Glutamatergic neuron (in vitro differentiated cells): ENCODE measurements at regions not wholly inside any gene's neighbourhood (a gene's known extent, or its start where the extent isn't known, plus 50 kb on each side); places are given as distances from the start of the nearest gene placed in this dataset.
"Not testable (repeated sequence)": the region's sequence is repeated elsewhere in the genome, so short reads cannot be mapped to it uniquely, and the experiment has no call there.

Experiments used
- DNase-seq: peaks from one replicate; pipeline ENCODE4 v3.0.0; 2022
- H3K27ac Mint-ChIP-seq: one replicate; pipeline ENCODE4 v1.8.0; 2020; ENCODE audit warnings: mild to moderate bottlenecking, mixed read lengths, inconsistent platforms; ENCODE audit not compliant: unreplicated experiment
- H3K27me3 Mint-ChIP-seq: one replicate; pipeline ENCODE4 v1.8.0; 2020; ENCODE audit warnings: mild to moderate bottlenecking, moderate library complexity, mixed read lengths, inconsistent platforms; ENCODE audit not compliant: unreplicated experiment
- H3K36me3 Mint-ChIP-seq: one replicate; pipeline ENCODE4 v1.8.0; 2020; ENCODE audit warnings: mild to moderate bottlenecking, mixed read lengths, inconsistent platforms; ENCODE audit not compliant: unreplicated experiment
- H3K4me1 Mint-ChIP-seq: one replicate; pipeline ENCODE4 v1.8.0; 2020; ENCODE audit warnings: mild to moderate bottlenecking, low read depth, mixed read lengths, inconsistent platforms; ENCODE audit not compliant: unreplicated experiment
- H3K4me3 Mint-ChIP-seq: one replicate; pipeline ENCODE4 v1.8.0; 2020; ENCODE audit warnings: mild to moderate bottlenecking, mixed read lengths, inconsistent platforms; ENCODE audit not compliant: unreplicated experiment
- H3K9me3 Mint-ChIP-seq: one replicate; pipeline ENCODE4 v1.8.0; 2020; ENCODE audit warnings: mild to moderate bottlenecking, moderate library complexity, mixed read lengths, inconsistent platforms; ENCODE audit not compliant: unreplicated experiment
- CTCF ChIP-seq: fragments of 200-600 bp; sonication (generic); IDR thresholded peaks from one replicate; pipeline ENCODE4 v1.5.0; 2021; ENCODE audit not compliant: partially characterized antibody, unreplicated experiment

GRCh38 chr11:21710809-21711208 is 482.1 kb upstream of the ANO5 start:
- TF ChIP-seq CTCF, result no peak
- H3K27ac Mint-ChIP-seq, result no peak overlapping the region
- no peaks in the 10 kb centered on the region for H3K36me3 Mint-ChIP-seq
- H3K4me3 Mint-ChIP-seq, result no peak overlapping the region
- no peak for DNase-seq
- H3K9me3 Mint-ChIP-seq, result no peaks in the 10 kb centered on the region
- H3K27me3 Mint-ChIP-seq, result peaks cover 7% of the 10 kb centered on the region
- H3K4me1 Mint-ChIP-seq, result no peaks in the 10 kb centered on the region

- Mint-ChIP-seq H3K4me3 (no peak overlapping the region), H3K36me3 (no peaks in the 10 kb centered on the region), H3K27me3 (peaks cover 7% of the 10 kb centered on the region), H3K4me1 (no peaks in the 10 kb centered on the region), H3K9me3 (no peaks in the 10 kb centered on the region), H3K27ac (no peak overlapping the region)
- DNase-seq, result no peak
- no peak for TF ChIP-seq CTCF
Measured at GRCh38 chr11:21711341-21711740, 481.5 kb upstream of the ANO5 start.

- no peaks in the 10 kb centered on the region for H3K27me3 Mint-ChIP-seq
- no peaks in the 10 kb centered on the region for H3K4me1 Mint-ChIP-seq
- no peak overlapping the region for H3K27ac Mint-ChIP-seq
- TF ChIP-seq CTCF, result no peak
- peaks cover under 1% of the 10 kb centered on the region for H3K36me3 Mint-ChIP-seq
- no peak for DNase-seq
- peaks cover 3% of the 10 kb centered on the region for H3K9me3 Mint-ChIP-seq
- H3K4me3 Mint-ChIP-seq, result no peak overlapping the region
Measured at GRCh38 chr11:21723678-21724077, 469.2 kb upstream of the ANO5 start.

- Mint-ChIP-seq H3K27me3 (no peaks in the 10 kb centered on the region), H3K27ac (no peak overlapping the region), H3K9me3 (peaks cover 6% of the 10 kb centered on the region), H3K4me1 (no peaks in the 10 kb centered on the region), H3K4me3 (no peak overlapping the region), H3K36me3 (peaks cover 5% of the 10 kb centered on the region)
- TF ChIP-seq CTCF, result no peak
- DNase-seq, result no peak
Measured at GRCh38 chr11:21727102-21727501, 465.8 kb upstream of the ANO5 start.

- no peak overlapping the region for H3K27ac Mint-ChIP-seq
- H3K4me1 Mint-ChIP-seq, result no peaks in the 10 kb centered on the region
- H3K27me3 Mint-ChIP-seq, result no peaks in the 10 kb centered on the region
- no peaks in the 10 kb centered on the region for H3K9me3 Mint-ChIP-seq
- no peak for TF ChIP-seq CTCF
- DNase-seq, result no peak
- H3K4me3 Mint-ChIP-seq, result no peak overlapping the region
- no peaks in the 10 kb centered on the region for H3K36me3 Mint-ChIP-seq
Measured at GRCh38 chr11:21736404-21736803, 456.5 kb upstream of the ANO5 start.

GRCh38 chr11:21752475-21753243 is 440.2 kb upstream of the ANO5 start:
- H3K36me3 Mint-ChIP-seq, DNase-seq, H3K4me3 Mint-ChIP-seq, H3K27ac Mint-ChIP-seq, H3K4me1 Mint-ChIP-seq, H3K9me3 Mint-ChIP-seq, H3K27me3 Mint-ChIP-seq: not testable (repeated sequence)

- not testable (repeated sequence) for H3K27ac Mint-ChIP-seq
Measured at GRCh38 chr11:21753244-21753767, 439.6 kb upstream of the ANO5 start.

More at GRCh38 chr11:21753244-21753767, 439.6 kb upstream of the ANO5 start:
- H3K27me3 Mint-ChIP-seq, H3K4me1 Mint-ChIP-seq, H3K36me3 Mint-ChIP-seq, DNase-seq, H3K4me3 Mint-ChIP-seq, H3K9me3 Mint-ChIP-seq: not testable (repeated sequence)
